ENCODE measurements at regions not wholly inside any gene's neighbourhood (a gene's known extent, or its start where the extent isn't known, plus 50 kb on each side); places are given as distances from the start of the nearest gene placed in this dataset.

GRCh38 chr4:14562901-14563300 is 439.4 kb upstream of the CPEB2 start:
- Histone ChIP-seq H4K8ac (ENCODE audit: extremely low read depth, insufficient read depth, low read length) (no peak overlapping the region), H3K9me3 (ENCODE audit: insufficient read depth in 2 of 2, low read depth in 1 of 2, low read length in 1 of 2) (peaks cover 0 to 2% of the 10 kb centered on the region in 2 experiments; a peak in 1 of 4 replicates), H3K4me1 (replicated peaks in 1 of 4; ENCODE audit: control insufficient read depth in 3 of 4, insufficient read depth in 4 of 4, low read length in 3 of 4) (no peaks in the 10 kb centered on the region), H3K23me2 (ENCODE audit: low read depth, low read length) (no peaks in the 10 kb centered on the region), H3K18ac (ENCODE audit: extremely low read depth, low read length) (no peak overlapping the region), H3K23ac (ENCODE audit: insufficient read length) (no peak overlapping the region), H4K91ac (replicated peaks; ENCODE audit: insufficient read length, low read length) (no peak overlapping the region), H2BK5ac (ENCODE audit: low read depth, low read length) (no peak overlapping the region), H3K79me1 (ENCODE audit: low read depth, low read length) (no peaks in the 10 kb centered on the region), H3K79me2 (ENCODE audit: control insufficient read depth in 1 of 2, insufficient read depth in 2 of 2, low read length in 2 of 2) (no peaks in the 10 kb centered on the region), H4K20me1 (replicated peaks in 1 of 2; ENCODE audit: control insufficient read depth in 1 of 2, insufficient read depth in 2 of 2, low read length in 2 of 2) (no peaks in the 10 kb centered on the region), H3K56ac (replicated peaks; ENCODE audit: insufficient read length, low read depth, low read length) (no peak overlapping the region), H3K9ac (replicated peaks in 1 of 4; ENCODE audit: extremely low read depth in 1 of 4, low read depth in 3 of 4, low read length in 3 of 4) (no peak overlapping the region), H2BK15ac (ENCODE audit: low read length) (no peak overlapping the region), H2BK120ac (replicated peaks; ENCODE audit: low read depth, low read length) (no peak overlapping the region), H2AFZ (ENCODE audit: low read length) (no peak overlapping the region), H3K4ac (replicated peaks; ENCODE audit: insufficient read length, low read depth, low read length) (no peak overlapping the region), H3K4me2 (ENCODE audit: insufficient read depth in 1 of 2, low read depth in 2 of 2, low read length in 2 of 2) (no peak overlapping the region), H3K4me3 (ENCODE audit: extremely low read depth in 1 of 4, insufficient read depth in 2 of 4, low read depth in 3 of 4, low read length in 4 of 4) (no peak overlapping the region), H3K27ac (ENCODE audit: low read depth, low read length) (no peak overlapping the region), H2BK12ac (ENCODE audit: low read depth, low read length) (no peak overlapping the region), H4K5ac (ENCODE audit: insufficient read length, low read depth, low read length) (no peak overlapping the region), H2AK5ac (ENCODE audit: low read depth, low read length) (no peak overlapping the region), H2BK20ac (ENCODE audit: low read length) (no peak overlapping the region), H3K27me3 (replicated peaks in 1 of 4; ENCODE audit: control insufficient read depth in 3 of 4, extremely low read depth in 1 of 4, insufficient read depth in 3 of 4, low read length in 3 of 4) (no peaks in the 10 kb centered on the region), H3K14ac (ENCODE audit: insufficient read length) (no peak overlapping the region), H3K36me3 (ENCODE audit: control insufficient read depth in 2 of 4, insufficient read depth in 4 of 4, low read length in 3 of 4) (no peaks in the 10 kb centered on the region)
- 88% methylated on average over 3 of the region's 3 CpGs; no CpG with 5 or more reads in 1 of the 2 experiments for WGBS, 2 experiments (ENCODE audit: extremely low coverage in 1 of 2, insufficient coverage in 1 of 2, insufficient read length in 1 of 2, insufficient replicate concordance in 2 of 2, low coverage in 1 of 2, low lambda C conversion rate in 2 of 2, missing lambda C conversion rate in 1 of 2)
- no peak for FAIRE-seq
- no peak for DNase-seq (ENCODE audit: low read depth in 1 of 2, low spot score in 2 of 2)
- ChIA-PET POLR2A (ENCODE audit: partially characterized antibody) (no interaction called here), CTCF (ENCODE audit: partially characterized antibody) (no interaction called here)
- TF ChIP-seq E2F6 (IDR thresholded peaks at IDR 0.05) (no peak), JUN (IDR thresholded peaks at IDR 0.05; ENCODE audit: low read depth, low read length) (no peak), ZNF274 (IDR thresholded peaks at IDR 0.05; ENCODE audit: borderline replicate concordance, extremely low read depth, low read length) (no peak), EGR1 (IDR thresholded peaks at IDR 0.05; ENCODE audit: borderline replicate concordance, low read depth, low read length) (no peak), CEBPB (IDR thresholded peaks at IDR 0.05; ENCODE audit: low read depth, low read length) (no peak), POU5F1 (IDR thresholded peaks at IDR 0.05; ENCODE audit: low read depth, low read length) (no peak), SAP30 (IDR thresholded peaks at IDR 0.05; ENCODE audit: insufficient read depth, insufficient replicate concordance, low read length) (no peak), RAD21 (IDR thresholded peaks at IDR 0.05 in 1 of 2, conservative IDR thresholded peaks at IDR 0.05 in 1 of 2; ENCODE audit: low read depth in 2 of 2, low read length in 2 of 2) (no peak), RBBP5 (IDR thresholded peaks at IDR 0.05; ENCODE audit: borderline replicate concordance, low read depth, low read length) (no peak), POLR2AphosphoS5 (IDR thresholded peaks at IDR 0.05; ENCODE audit: low read depth, low read length) (no peak), MAX (IDR thresholded peaks at IDR 0.05) (no peak), JUND (IDR thresholded peaks at IDR 0.05; ENCODE audit: low read length) (no peak), EZH2 (IDR thresholded peaks at IDR 0.05; ENCODE audit: low read depth, low read length, severe bottlenecking) (no peak), TAF1 (IDR thresholded peaks at IDR 0.05; ENCODE audit: low read depth, low read length) (no peak), GTF2F1 (IDR thresholded peaks at IDR 0.05; ENCODE audit: borderline replicate concordance, low read depth, low read length) (no peak)

Data from H1 (cell line).